ENCODE measurements at regions not wholly inside any gene's neighbourhood (a gene's known extent, or its start where the extent isn't known, plus 50 kb on each side); places are given as distances from the start of the nearest gene placed in this dataset.

GRCh38 chr20:57080796-57081195 lies 185.6 kb downstream of the BMP7 start:
- Histone ChIP-seq H2AFZ (ENCODE audit: control insufficient read depth, low read depth, low read length) (no peak overlapping the region), H3K9me3 (replicated peaks; ENCODE audit: control insufficient read depth, insufficient read depth, low read length) (no peaks in the 10 kb centered on the region; the same call in 2 of the 3 replicates), H4K20me1 (ENCODE audit: control insufficient read depth, insufficient read depth) (no peaks in the 10 kb centered on the region), H3K27me3 (replicated peaks in 1 of 2; ENCODE audit: control insufficient read depth in 2 of 2, insufficient read depth in 2 of 2, low read length in 1 of 2) (no peaks in the 10 kb centered on the region), H3K4me3 (no peak overlapping the region), H3K4me2 (ENCODE audit: control insufficient read depth, insufficient read depth) (no peak overlapping the region), H3K9ac (ENCODE audit: control insufficient read depth, insufficient read depth, low read length) (no peak overlapping the region), H3K36me3 (ENCODE audit: control insufficient read depth in 2 of 2, insufficient read depth in 2 of 2, low read length in 1 of 2) (no peaks in the 10 kb centered on the region), H3K27ac (ENCODE audit: control insufficient read depth, insufficient read depth) (no peak overlapping the region), H3K4me1 (ENCODE audit: control insufficient read depth, insufficient read depth, low read length) (no peaks in the 10 kb centered on the region), H3K79me2 (ENCODE audit: control insufficient read depth, insufficient read depth, low read length) (no peaks in the 10 kb centered on the region)
- no peak for TF ChIP-seq NR2C2 (IDR thresholded peaks at IDR 0.05; ENCODE audit: borderline replicate concordance, control insufficient read depth, insufficient read length, low read depth)
- TF ChIP-seq CEBPZ (IDR thresholded peaks at IDR 0.05; ENCODE audit: low read depth, low read length) = no peak
- TF ChIP-seq HSF1 (IDR thresholded peaks at IDR 0.05; ENCODE audit: low read depth, low read length) = no peak
- no peak for TF ChIP-seq SKIL (IDR thresholded peaks at IDR 0.05; ENCODE audit: low read depth, poor library complexity, severe bottlenecking)
- CTCF ChIA-PET = no interaction called here
- ATAC-seq = no peak
- SMC1A ChIA-PET (ENCODE audit: uncharacterized antibody, unreplicated experiment) = no interaction called here
- intact Hi-C loops (cut with micrococcal nuclease; ENCODE audit: unreplicated experiment) = no loop called here
- RAD21 ChIA-PET (ENCODE audit: unreplicated experiment) = no interaction called here
- in situ Hi-C loops (cut with MboI) = loop anchor here (10.0 kb wide), 1 partner anchor 424 kb away; no protein-coding TSS in a partner anchor
- no peak for FAIRE-seq
- BruUV-seq (replicated peaks) = no TSS peak
- POLR2A ChIA-PET = no interaction called here
- DNase-seq (ENCODE audit: low read depth, low spot score) = no peak
